SU-DHL-6 (cell line): ENCODE measurements at regions not wholly inside any gene's neighbourhood (a gene's known extent, or its start where the extent isn't known, plus 50 kb on each side); places are given as distances from the start of the nearest gene placed in this dataset.

Source experiments
- EZH2phosphoT487 ChIP-seq: fragments of 200-600 bp; sonication (generic), shearing (Covaris generic); conservative IDR thresholded peaks from 2 replicates; pipeline ENCODE4 v1.6.1; 2018; ENCODE audit warnings: mild to moderate bottlenecking, antibody characterized with exemption, low read length, moderate library complexity, mixed read lengths
- TF ChIP-seq, protein P1 (sequence below): fragments of 200-600 bp; sonication (generic); IDR thresholded peaks from one replicate; pipeline ENCODE4 v1.5.1; 2017; ENCODE audit warnings: antibody characterized with exemption, mild to moderate bottlenecking, low read length, moderate library complexity; ENCODE audit not compliant: insufficient read depth, poor library complexity, severe bottlenecking

DNA sequence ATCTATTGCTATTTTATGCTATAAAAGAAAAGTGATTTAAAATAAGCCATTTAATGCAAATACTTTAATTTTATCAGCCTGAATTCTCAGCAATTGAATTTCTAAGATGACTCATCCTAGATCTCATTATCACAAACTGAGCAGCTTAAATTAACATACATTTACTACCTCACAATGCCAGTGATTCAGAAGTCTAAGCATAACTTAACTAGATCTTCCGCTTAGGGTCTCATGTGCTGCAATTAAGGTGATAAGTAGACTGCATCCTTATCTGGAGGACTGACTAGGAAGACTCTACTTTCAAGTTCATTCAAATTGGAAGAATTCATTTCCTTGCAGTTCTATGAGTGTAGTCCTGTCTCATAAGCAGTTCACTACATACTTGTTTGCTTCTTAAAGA lies 286.6 kb downstream of the COL11A1 start:
- TF ChIP-seq, protein P1, sequence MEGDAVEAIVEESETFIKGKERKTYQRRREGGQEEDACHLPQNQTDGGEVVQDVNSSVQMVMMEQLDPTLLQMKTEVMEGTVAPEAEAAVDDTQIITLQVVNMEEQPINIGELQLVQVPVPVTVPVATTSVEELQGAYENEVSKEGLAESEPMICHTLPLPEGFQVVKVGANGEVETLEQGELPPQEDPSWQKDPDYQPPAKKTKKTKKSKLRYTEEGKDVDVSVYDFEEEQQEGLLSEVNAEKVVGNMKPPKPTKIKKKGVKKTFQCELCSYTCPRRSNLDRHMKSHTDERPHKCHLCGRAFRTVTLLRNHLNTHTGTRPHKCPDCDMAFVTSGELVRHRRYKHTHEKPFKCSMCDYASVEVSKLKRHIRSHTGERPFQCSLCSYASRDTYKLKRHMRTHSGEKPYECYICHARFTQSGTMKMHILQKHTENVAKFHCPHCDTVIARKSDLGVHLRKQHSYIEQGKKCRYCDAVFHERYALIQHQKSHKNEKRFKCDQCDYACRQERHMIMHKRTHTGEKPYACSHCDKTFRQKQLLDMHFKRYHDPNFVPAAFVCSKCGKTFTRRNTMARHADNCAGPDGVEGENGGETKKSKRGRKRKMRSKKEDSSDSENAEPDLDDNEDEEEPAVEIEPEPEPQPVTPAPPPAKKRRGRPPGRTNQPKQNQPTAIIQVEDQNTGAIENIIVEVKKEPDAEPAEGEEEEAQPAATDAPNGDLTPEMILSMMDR, result no peak
- no peak for TF ChIP-seq EZH2phosphoT487
